Coronary artery (tissue), 2 donors: ENCODE measurements at regions not wholly inside any gene's neighbourhood (a gene's known extent, or its start where the extent isn't known, plus 50 kb on each side); places are given as distances from the start of the nearest gene placed in this dataset.

Experiments used
- DNase-seq: peaks from one replicate; pipeline ENCODE4 v3.0.0-alpha.2; 2017; ENCODE audit warnings: low spot score
- H3K27ac ChIP-seq, 2 donors: fragments of 200-600 bp; sonication (generic); one replicate each; pipeline ENCODE4 v1.5.1; 2016 to 2019
- H3K4me3 ChIP-seq: fragments of 200-600 bp; sonication (generic); 2 replicates; pipeline ENCODE4 v1.5.1; 2016; ENCODE audit warnings: mild to moderate bottlenecking, moderate library complexity
- TF ChIP-seq, protein P1 (sequence below): fragments of 200-600 bp; sonication (generic); IDR thresholded peaks from one replicate; pipeline ENCODE4 v1.5.1; 2019; ENCODE audit warnings: antibody characterized with exemption

- no peak for DNase-seq
- Histone ChIP-seq H3K4me3 (no peak overlapping the region), H3K27ac (no peak overlapping the region)
- TF ChIP-seq, protein P1, sequence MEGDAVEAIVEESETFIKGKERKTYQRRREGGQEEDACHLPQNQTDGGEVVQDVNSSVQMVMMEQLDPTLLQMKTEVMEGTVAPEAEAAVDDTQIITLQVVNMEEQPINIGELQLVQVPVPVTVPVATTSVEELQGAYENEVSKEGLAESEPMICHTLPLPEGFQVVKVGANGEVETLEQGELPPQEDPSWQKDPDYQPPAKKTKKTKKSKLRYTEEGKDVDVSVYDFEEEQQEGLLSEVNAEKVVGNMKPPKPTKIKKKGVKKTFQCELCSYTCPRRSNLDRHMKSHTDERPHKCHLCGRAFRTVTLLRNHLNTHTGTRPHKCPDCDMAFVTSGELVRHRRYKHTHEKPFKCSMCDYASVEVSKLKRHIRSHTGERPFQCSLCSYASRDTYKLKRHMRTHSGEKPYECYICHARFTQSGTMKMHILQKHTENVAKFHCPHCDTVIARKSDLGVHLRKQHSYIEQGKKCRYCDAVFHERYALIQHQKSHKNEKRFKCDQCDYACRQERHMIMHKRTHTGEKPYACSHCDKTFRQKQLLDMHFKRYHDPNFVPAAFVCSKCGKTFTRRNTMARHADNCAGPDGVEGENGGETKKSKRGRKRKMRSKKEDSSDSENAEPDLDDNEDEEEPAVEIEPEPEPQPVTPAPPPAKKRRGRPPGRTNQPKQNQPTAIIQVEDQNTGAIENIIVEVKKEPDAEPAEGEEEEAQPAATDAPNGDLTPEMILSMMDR: no peak
These were observed 228.2 kb downstream of the PCDH20 start for GRCh38 chr13:61187471-61187870.

DNA sequence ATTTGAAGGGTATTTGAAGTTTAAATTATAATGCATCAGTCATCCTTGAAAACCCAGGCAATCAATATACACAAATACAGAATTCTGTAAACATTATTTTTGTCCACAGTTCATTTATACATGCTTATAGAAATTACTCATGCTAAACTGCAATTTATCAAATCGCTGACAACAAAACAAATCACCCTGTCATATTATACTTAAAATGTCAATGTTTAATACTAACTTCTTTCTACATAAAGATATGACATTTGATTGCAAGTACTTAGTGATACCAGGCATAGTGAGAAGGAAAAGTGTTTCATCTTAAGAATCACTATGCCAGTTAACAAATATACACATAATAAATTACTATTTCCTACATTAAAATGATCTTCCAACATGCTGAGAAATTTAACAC lies 232.0 kb downstream of the PCDH20 start:
- H3K4me3 ChIP-seq: no peak overlapping the region
- H3K27ac ChIP-seq: no peak overlapping the region
- TF ChIP-seq, protein P1: no peak
- no peak for DNase-seq

DNA sequence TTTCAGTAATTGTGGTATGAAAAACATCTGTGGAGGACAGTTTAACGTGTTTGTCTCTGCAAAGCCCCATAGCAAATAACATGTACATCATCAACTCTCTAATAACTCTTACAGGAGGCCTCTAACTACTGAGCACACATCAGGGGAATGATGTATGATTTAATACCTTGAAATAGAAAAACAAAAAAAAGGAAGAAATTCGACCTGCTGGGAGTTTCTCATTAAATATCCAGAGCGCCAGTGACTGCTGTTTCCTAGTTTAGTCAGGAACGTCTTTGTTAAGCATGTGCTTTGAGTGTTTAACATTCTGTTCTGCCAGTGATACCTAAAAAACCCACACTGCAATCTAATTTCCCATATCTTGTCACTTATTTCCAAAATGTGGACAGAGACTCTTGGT lies 235.4 kb downstream of the PCDH20 start:
- no peak overlapping the region for H3K27ac ChIP-seq
- TF ChIP-seq, protein P1: no peak

DNA sequence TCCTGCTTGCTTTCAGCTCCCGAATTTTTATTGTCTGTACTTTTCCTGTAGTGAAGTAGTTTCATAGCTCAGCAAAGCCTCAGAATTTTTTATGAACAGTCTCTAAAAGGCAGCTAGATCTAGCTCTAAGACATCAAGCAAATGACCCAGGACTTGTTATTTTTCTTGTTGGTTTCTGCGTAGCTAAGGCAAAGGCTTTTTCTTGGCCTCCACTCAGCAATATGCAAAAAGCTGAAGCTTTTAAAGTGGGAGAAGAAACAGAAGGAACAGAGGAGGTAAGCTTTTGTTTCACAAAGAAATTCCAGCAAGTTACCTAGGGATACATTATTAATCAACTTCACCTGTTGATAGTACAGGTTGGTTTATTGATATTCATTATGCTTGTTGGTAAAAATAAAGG lies 235.9 kb downstream of the PCDH20 start:
- no peak overlapping the region for H3K27ac ChIP-seq
- TF ChIP-seq, protein P1: no peak
- no peak for DNase-seq
- no peak overlapping the region for H3K4me3 ChIP-seq

More for the DNA sequence above, 235.4 kb downstream of the PCDH20 start:
- no peak for DNase-seq
- H3K4me3 ChIP-seq: no peak overlapping the region

DNA sequence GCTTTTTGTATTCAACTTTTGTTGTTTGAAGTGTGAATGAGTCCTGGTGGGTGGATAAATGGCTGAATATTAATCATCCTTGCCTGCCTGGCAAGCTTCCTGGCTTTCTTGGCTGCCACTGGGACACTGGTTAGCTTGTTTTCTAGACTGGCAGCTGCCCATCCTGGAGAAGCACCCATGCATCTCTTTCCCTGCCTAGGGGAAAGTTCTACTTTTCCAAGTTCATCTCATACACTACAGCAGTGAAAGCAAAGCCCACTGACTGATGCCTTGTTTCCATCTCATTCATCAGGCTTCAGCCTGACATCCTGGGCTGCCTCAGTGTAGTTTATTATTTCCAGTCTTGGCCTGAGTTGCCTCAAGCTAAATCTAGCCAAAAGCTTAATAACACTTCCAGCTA lies 244.8 kb downstream of the PCDH20 start:
- TF ChIP-seq, protein P1: no peak
- DNase-seq: no peak
- no peak overlapping the region for H3K27ac ChIP-seq
- H3K4me3 ChIP-seq: no peak overlapping the region

- peak overlapping the region; percentile 24 to 64 for H3K27ac ChIP-seq
- TF ChIP-seq, protein P1: no peak
- no peak overlapping the region for H3K4me3 ChIP-seq
- no peak for DNase-seq
These were observed 253.0 kb downstream of the PCDH20 start for GRCh38 chr13:61162636-61163035.

GRCh38 chr13:61162106-61162505 lies 253.5 kb downstream of the PCDH20 start:
- Histone ChIP-seq H3K27ac (peak overlapping the region; percentile 24 to 64), H3K4me3 (no peak overlapping the region)
- DNase-seq: no peak
- TF ChIP-seq, protein P1: no peak
